GM12891 (cell line): ENCODE measurements at regions not wholly inside any gene's neighbourhood (a gene's known extent, or its start where the extent isn't known, plus 50 kb on each side); places are given as distances from the start of the nearest gene placed in this dataset.

Experiments
- DNase-seq: peaks from one replicate; pipeline ENCODE4 v3.0.0; 2011; ENCODE audit warnings: low spot score; ENCODE audit not compliant: insufficient read length
- FAIRE-seq: peaks from 2 replicates; lab custom pipeline; 2011; peaks lifted over from hg19 to GRCh38; lab: Jason Lieb, UNC
- PAX5 ChIP-seq: IDR thresholded peaks from 2 replicates; pipeline ENCODE4 v1.6.1; 2011; ENCODE audit warnings: low read length, moderate library complexity, mild to moderate bottlenecking; ENCODE audit not compliant: insufficient read depth, severe bottlenecking
- POLR2A ChIP-seq: IDR thresholded peaks from 2 replicates; pipeline ENCODE4 v1.6.1; 2011; ENCODE audit warnings: low read depth, low read length, control low read depth
- POLR2AphosphoS5 ChIP-seq: IDR thresholded peaks from 2 replicates; pipeline ENCODE4 v1.6.1; 2011; ENCODE audit warnings: low read depth, low read length, control low read depth
- POU2F2 ChIP-seq: IDR thresholded peaks from 2 replicates; pipeline ENCODE4 v1.6.1; 2011; ENCODE audit warnings: low read depth, mild to moderate bottlenecking, control low read depth, low read length, moderate library complexity
- SPI1 ChIP-seq: IDR thresholded peaks from 2 replicates; pipeline ENCODE4 v1.6.1; 2011; ENCODE audit warnings: low read depth, low read length, control low read depth
- TAF1 ChIP-seq: IDR thresholded peaks from 2 replicates; pipeline ENCODE4 v1.6.1; 2011; ENCODE audit warnings: low read depth, low read length, control low read depth

DNA sequence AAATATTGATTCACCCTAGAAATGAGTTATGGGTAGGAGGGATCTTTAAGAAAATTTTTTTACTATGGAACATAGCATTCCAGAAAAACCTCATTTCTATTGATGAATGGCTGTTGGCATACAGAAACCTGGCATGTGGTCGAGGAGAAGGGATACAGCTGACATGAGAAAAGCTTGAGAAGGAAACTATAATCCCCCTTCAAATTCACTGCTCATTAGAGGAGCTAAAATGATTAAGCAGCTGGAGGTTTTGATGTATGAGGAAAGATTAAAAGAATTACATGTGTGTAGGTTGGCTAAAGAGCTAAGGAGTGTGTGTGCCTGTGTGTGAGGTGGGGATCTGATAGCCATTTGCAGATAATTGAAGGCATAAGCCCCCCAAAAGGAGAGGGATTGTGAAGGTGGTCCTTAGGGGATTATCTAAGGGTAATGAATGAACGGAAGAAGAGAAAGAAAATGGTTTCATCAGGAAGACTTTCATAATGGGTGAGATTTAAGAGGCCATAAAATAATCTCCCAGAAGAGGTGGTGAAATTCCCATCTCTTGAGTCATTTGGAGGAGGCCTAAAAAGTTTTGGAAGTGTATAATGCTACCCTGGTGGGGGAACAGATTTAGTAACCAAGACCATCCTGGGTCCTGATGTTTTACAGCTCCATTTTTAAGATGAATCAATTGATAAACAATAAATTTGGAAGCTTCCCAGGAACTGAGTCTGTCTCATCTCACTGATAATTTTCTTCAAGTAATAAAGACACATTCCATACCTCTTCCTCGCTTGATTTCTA, 272.0 kb upstream of the HAND2 start:
- DNase-seq (no peak), FAIRE-seq (no peak)
- TF ChIP-seq POLR2A (no peak), TAF1 (no peak), PAX5 (no peak), POU2F2 (no peak), POLR2AphosphoS5 (no peak), SPI1 (no peak)

DNA sequence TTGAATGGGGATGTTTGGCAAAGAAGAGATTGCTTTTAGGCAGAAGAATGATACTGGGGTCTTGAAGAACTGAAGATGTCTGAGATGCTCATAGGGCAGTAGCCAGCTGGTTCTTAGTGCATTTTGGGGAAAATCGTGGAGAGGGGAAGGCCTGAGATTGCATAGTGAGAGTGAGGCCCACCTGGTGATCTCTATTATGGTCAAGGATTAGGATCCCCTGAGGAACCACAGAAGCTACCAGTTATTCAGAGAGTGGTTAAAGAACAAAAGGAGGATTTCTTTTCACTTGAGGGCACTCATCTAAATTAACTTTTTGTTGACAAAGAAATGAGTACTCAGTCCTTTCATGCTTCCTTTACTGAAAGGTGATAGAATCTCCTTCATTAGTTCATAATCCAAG, 271.3 kb upstream of the HAND2 start:
- no peak for DNase-seq

DNA sequence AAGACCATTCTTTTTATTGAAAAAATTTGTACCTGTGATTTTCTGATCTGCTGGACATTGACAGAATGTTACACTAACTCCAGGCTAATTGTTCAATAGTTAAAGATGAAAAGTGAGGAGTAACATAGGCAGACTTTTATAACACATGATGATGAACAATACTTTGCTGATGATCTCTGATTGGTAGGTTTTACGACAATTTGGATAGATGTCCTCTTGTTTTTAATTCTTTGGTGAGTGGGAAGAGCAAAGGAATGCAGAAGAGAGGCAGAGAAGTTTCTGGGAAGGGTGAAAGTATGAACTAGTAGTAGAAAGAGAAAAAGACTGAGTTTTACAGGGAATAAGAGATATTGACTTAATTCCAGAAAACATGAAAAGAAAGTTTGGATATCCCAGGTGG, 267.3 kb upstream of the HAND2 start:
- TF ChIP-seq POLR2A (no peak), PAX5 (no peak), SPI1 (no peak)
- DNase-seq: no peak
- no peak for FAIRE-seq

More for the DNA sequence above, 271.3 kb upstream of the HAND2 start:
- TF ChIP-seq POLR2AphosphoS5: no peak
- no peak for FAIRE-seq

DNA sequence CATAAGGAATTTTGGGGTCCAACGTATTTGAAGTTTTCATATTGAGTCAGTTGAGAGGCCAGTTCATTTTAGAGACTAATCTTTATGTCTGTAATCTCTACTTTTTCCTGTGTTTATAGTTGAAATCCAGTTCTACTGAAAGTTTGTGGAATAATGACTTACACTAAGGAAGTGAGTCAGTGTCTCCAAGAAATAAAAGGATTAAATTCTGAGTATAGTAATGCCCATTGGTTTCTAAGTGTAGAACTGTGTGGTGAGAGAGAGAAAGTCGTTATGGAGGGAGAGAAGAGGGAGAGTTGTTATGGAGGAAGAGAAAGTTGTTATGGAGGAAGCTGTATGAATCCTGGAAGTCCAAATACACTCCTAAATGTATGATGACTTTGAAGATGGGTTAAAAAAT, 264.6 kb upstream of the HAND2 start:
- TF ChIP-seq POU2F2 (no peak), POLR2AphosphoS5 (no peak), SPI1 (no peak), PAX5 (no peak), POLR2A (no peak), TAF1 (no peak)
- FAIRE-seq: no peak
- DNase-seq: no peak

GRCh38 chr4:173793937-173794510, 264.0 kb upstream of the HAND2 start:
- no peak for TF ChIP-seq POLR2AphosphoS5
- TF ChIP-seq TAF1: no peak
- TF ChIP-seq PAX5: no peak
- no peak for TF ChIP-seq POLR2A
- no peak for TF ChIP-seq SPI1
- no peak for TF ChIP-seq POU2F2
- no peak for DNase-seq

GRCh38 chr4:173782660-173783059, 252.6 kb upstream of the HAND2 start:
- DNase-seq (no peak), FAIRE-seq (no peak)
- no peak for TF ChIP-seq TAF1
- TF ChIP-seq PAX5: no peak
- no peak for TF ChIP-seq SPI1
- TF ChIP-seq POU2F2: no peak
- TF ChIP-seq POLR2A: no peak
- no peak for TF ChIP-seq POLR2AphosphoS5

More at GRCh38 chr4:173793937-173794510, 264.0 kb upstream of the HAND2 start:
- no peak for FAIRE-seq

- DNase-seq (no peak), FAIRE-seq (no peak)
- TF ChIP-seq POU2F2 (no peak), SPI1 (no peak), POLR2A (no peak)
Observed at GRCh38 chr4:173777921-173778320, 247.9 kb upstream of the HAND2 start.

DNA sequence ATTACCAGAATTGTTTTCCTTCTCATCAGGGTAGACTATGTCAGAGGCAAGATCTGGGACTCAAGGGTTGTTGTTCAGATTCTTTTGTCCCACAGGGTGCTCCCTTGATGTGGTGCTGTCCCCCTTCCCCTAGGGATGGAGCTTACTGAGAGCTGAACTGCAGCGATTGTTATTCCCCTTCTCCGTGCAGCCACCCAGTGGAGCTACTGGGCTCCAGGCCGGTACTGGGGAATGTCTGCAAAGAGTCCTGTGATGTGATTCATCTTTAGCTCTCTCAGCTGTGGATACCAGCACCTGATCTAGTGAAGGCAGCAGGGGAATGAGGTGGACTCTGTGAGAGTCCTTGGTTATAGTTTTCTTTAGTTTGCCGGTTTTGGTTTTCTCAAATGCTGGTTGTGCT, 247.4 kb upstream of the HAND2 start:
- FAIRE-seq (no peak), DNase-seq (no peak)
- TF ChIP-seq TAF1: no peak
- TF ChIP-seq POU2F2: no peak
- TF ChIP-seq POLR2AphosphoS5: no peak
- no peak for TF ChIP-seq SPI1
- TF ChIP-seq PAX5: no peak
- no peak for TF ChIP-seq POLR2A

- no peak for FAIRE-seq
- no peak for TF ChIP-seq POLR2AphosphoS5
- DNase-seq: no peak
Observed at GRCh38 chr4:173769568-173769967, 239.5 kb upstream of the HAND2 start.

DNA sequence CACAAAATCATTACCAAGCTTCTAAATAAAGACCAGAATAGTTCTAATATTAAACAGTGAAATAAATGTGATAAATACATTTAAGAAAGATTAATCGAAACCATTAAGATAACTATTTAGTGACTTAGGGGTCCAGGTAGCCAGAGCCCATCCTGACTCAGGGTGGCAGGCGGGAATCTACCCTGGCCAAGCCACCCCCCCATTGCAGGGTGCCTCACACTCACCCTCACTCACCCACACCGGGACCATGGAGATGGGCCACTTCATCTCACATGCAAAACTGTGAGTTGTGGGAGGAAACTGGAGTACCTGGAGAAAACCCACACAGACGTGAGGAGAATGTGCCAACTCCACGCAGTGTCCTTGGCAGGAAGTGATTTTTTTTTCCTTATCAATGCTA, 237.6 kb upstream of the HAND2 start:
- FAIRE-seq (no peak), DNase-seq (no peak)
- TF ChIP-seq POU2F2 (no peak), TAF1 (no peak), SPI1 (no peak), POLR2AphosphoS5 (no peak), PAX5 (no peak), POLR2A (no peak)
